Colonic mucosa (tissue), 4 donors: ENCODE measurements at regions not wholly inside any gene's neighbourhood (a gene's known extent, or its start where the extent isn't known, plus 50 kb on each side); places are given as distances from the start of the nearest gene placed in this dataset.
"Not testable (repeated sequence)": the region's sequence is repeated elsewhere in the genome, so short reads cannot be mapped to it uniquely, and the experiment has no call there.

ENCODE experiments used
- DNase-seq: peaks from one replicate; pipeline ENCODE4 v3.0.0-alpha.2; 2020
- H3K27ac ChIP-seq: fragments of 200-600 bp; one replicate; pipeline ENCODE4 v1.8.0; 2021
- H3K27me3 ChIP-seq: fragments of 200-600 bp; one replicate; pipeline ENCODE4 v1.8.0; 2021
- H3K36me3 ChIP-seq: fragments of 200-600 bp; one replicate; pipeline ENCODE4 v1.8.0; 2021
- H3K4me1 ChIP-seq: fragments of 200-600 bp; one replicate; pipeline ENCODE4 v1.8.0; 2021; ENCODE audit warnings: mild to moderate bottlenecking
- H3K4me3 ChIP-seq: fragments of 200-600 bp; one replicate; pipeline ENCODE4 v1.8.0; 2021
- H3K9ac ChIP-seq, 2 donors: one replicate each; pipeline ENCODE4 v1.7.0; 2013; ENCODE audit warnings: control low read depth in 2 of 2, low read depth in 2 of 2, low read length in 2 of 2
- H3K9me3 ChIP-seq: fragments of 200-600 bp; one replicate; pipeline ENCODE4 v1.8.0; 2021
- CTCF ChIP-seq: fragments of 200-600 bp; IDR thresholded peaks from one replicate; pipeline ENCODE4 v1.8.0; 2022; ENCODE audit warnings: antibody characterized with exemption, mild to moderate bottlenecking
- intact Hi-C: fragments of 100-400 bp; cut with DNase I; formaldehyde crosslinking; loops from one replicate; pipeline ENCODE4 v1.14.1; 2022
- donor health status: healthy.
- donor health status: DM: no; HTN: no; CAD: no.
- donor health status: DM: no; HTN: no; CAD: no.

- H3K9me3 ChIP-seq, result no peaks in the 10 kb centered on the region
- no peak overlapping the region for H3K9ac ChIP-seq
- H3K4me1 ChIP-seq, result no peaks in the 10 kb centered on the region
- intact Hi-C loops, result no loop called here
- no peaks in the 10 kb centered on the region for H3K27me3 ChIP-seq
- no peak overlapping the region for H3K27ac ChIP-seq
- no peak overlapping the region for H3K4me3 ChIP-seq
- TF ChIP-seq CTCF, result no peak
- no peaks in the 10 kb centered on the region for H3K36me3 ChIP-seq
- no peak for DNase-seq
Observed at GRCh38 chr6:60643870-60644269, 1642.2 kb downstream of the KHDRBS2 start.

GRCh38 chr6:60639185-60639584 is 1646.8 kb downstream of the KHDRBS2 start:
- H3K9ac ChIP-seq, H3K4me1 ChIP-seq, H3K4me3 ChIP-seq, intact Hi-C loops, H3K36me3 ChIP-seq, DNase-seq, H3K9me3 ChIP-seq, H3K27me3 ChIP-seq, H3K27ac ChIP-seq: not testable (repeated sequence)
